ENCODE measurements at regions not wholly inside any gene's neighbourhood (a gene's known extent, or its start where the extent isn't known, plus 50 kb on each side); places are given as distances from the start of the nearest gene placed in this dataset.

- H3K4me3 ChIP-seq: no peak overlapping the region
- intact Hi-C loops (cut with DNase I; ENCODE audit: low total_unique reads): no loop called here
- TF ChIP-seq POLR2A (IDR thresholded peaks at IDR 0.05) (no peak), CTCF (IDR thresholded peaks at IDR 0.05) (no peak), EP300 (IDR thresholded peaks at IDR 0.05; ENCODE audit: low read depth) (no peak), POLR2AphosphoS5 (IDR thresholded peaks at IDR 0.05) (no peak)
- no peaks in the 10 kb centered on the region for H3K9me3 ChIP-seq
- no peaks in the 10 kb centered on the region for H3K27me3 ChIP-seq
- H3K4me1 ChIP-seq: no peaks in the 10 kb centered on the region
- in situ Hi-C loops (cut with MboI; ENCODE audit: low pct_ligation_motif_present in 1 of 4, low pct_unique_long_range_greater_than_20kb in 1 of 4, low sequenced_read_pairs in 3 of 4): no loop called here
- no peak overlapping the region for H3K27ac ChIP-seq
- 17 to 27% methylated on average over 1 of the region's 1 CpG for WGBS, 2 donors (ENCODE audit: low coverage in 1 of 2)
- DNase-seq: no peak
- no peaks in the 10 kb centered on the region for H3K36me3 ChIP-seq
These were observed 503.3 kb upstream of the GRIA1 start for GRCh38 chr5:152987131-152987530.

- Histone ChIP-seq H3K27ac (no peak overlapping the region), H3K9me3 (no peaks in the 10 kb centered on the region), H3K36me3 (no peaks in the 10 kb centered on the region), H3K4me3 (no peak overlapping the region), H3K4me1 (no peaks in the 10 kb centered on the region), H3K27me3 (no peaks in the 10 kb centered on the region)
- intact Hi-C loops (cut with DNase I; ENCODE audit: low total_unique reads) (no loop called here), in situ Hi-C loops (cut with MboI; ENCODE audit: low pct_ligation_motif_present in 1 of 4, low pct_unique_long_range_greater_than_20kb in 1 of 4, low sequenced_read_pairs in 3 of 4) (no loop called here)
- WGBS, 2 donors (ENCODE audit: low coverage in 1 of 2): 90 to 91% methylated on average over 2 of the region's 2 CpGs
- no peak for DNase-seq
- TF ChIP-seq POLR2A (IDR thresholded peaks at IDR 0.05) (no peak), EP300 (IDR thresholded peaks at IDR 0.05; ENCODE audit: low read depth) (no peak), CTCF (IDR thresholded peaks at IDR 0.05) (no peak)
These were observed 500.3 kb upstream of the GRIA1 start for GRCh38 chr5:152990217-152990616.

- intact Hi-C loops (cut with DNase I; ENCODE audit: low total_unique reads): no loop called here
- no peak for DNase-seq
- 67 to 81% methylated on average over 2 of the region's 2 CpGs for WGBS, 2 donors (ENCODE audit: low coverage in 1 of 2)
These were observed 499.8 kb upstream of the GRIA1 start for GRCh38 chr5:152990649-152991048.

GRCh38 chr5:152994033-152994680 lies 496.3 kb upstream of the GRIA1 start:
- in situ Hi-C loops (cut with MboI; ENCODE audit: low pct_ligation_motif_present in 1 of 4, low pct_unique_long_range_greater_than_20kb in 1 of 4, low sequenced_read_pairs in 3 of 4) (no loop called here), intact Hi-C loops (cut with DNase I; ENCODE audit: low total_unique reads) (no loop called here)
- Histone ChIP-seq H3K36me3 (no peaks in the 10 kb centered on the region), H3K9me3 (no peaks in the 10 kb centered on the region), H3K27ac (no peak overlapping the region), H3K4me3 (no peak overlapping the region), H3K4me1 (no peaks in the 10 kb centered on the region), H3K27me3 (no peaks in the 10 kb centered on the region)
- TF ChIP-seq EP300 (IDR thresholded peaks at IDR 0.05; ENCODE audit: low read depth) (no peak), POLR2AphosphoS5 (IDR thresholded peaks at IDR 0.05) (no peak), POLR2A (IDR thresholded peaks at IDR 0.05) (no peak), CTCF (IDR thresholded peaks at IDR 0.05) (no peak)
- WGBS, 2 donors (ENCODE audit: low coverage in 1 of 2): 39 to 58% methylated on average over 3 to 5 of the region's 5 CpGs
- DNase-seq: no peak

More at GRCh38 chr5:152990649-152991048, 499.8 kb upstream of the GRIA1 start:
- no peaks in the 10 kb centered on the region for H3K27me3 ChIP-seq
- H3K4me1 ChIP-seq: no peaks in the 10 kb centered on the region
- no peak overlapping the region for H3K27ac ChIP-seq
- H3K9me3 ChIP-seq: no peaks in the 10 kb centered on the region
- no peaks in the 10 kb centered on the region for H3K36me3 ChIP-seq
- no peak for TF ChIP-seq POLR2A (IDR thresholded peaks at IDR 0.05)
- no peak for TF ChIP-seq EP300 (IDR thresholded peaks at IDR 0.05; ENCODE audit: low read depth)
- no peak for TF ChIP-seq CTCF (IDR thresholded peaks at IDR 0.05)
- no peak for TF ChIP-seq POLR2AphosphoS5 (IDR thresholded peaks at IDR 0.05)
- in situ Hi-C loops (cut with MboI; ENCODE audit: low pct_ligation_motif_present in 1 of 4, low pct_unique_long_range_greater_than_20kb in 1 of 4, low sequenced_read_pairs in 3 of 4): no loop called here
- H3K4me3 ChIP-seq: no peak overlapping the region
